WTC11 (cell line): ENCODE measurements at regions not wholly inside any gene's neighbourhood (a gene's known extent, or its start where the extent isn't known, plus 50 kb on each side); places are given as distances from the start of the nearest gene placed in this dataset.

Experiments
- ATAC-seq: fragments of 200-7000 bp; cut with Tn5 transposase; 2 replicates; pipeline ENCODE4 v1.10.0; 2021; ENCODE audit warnings: mild to moderate bottlenecking, moderate library complexity
- CTCF ChIA-PET: fragments of 300-600 bp; sonication (Branson Sonifier 250); formaldehyde crosslinking; loops from one replicate; lab custom pipeline; 2021; ENCODE audit warnings: antibody characterized with exemption; lab: Charles Lee
- POLR2A ChIA-PET: fragments of 350-600 bp; sonication (Branson Sonifier 250); formaldehyde crosslinking; loops from one replicate; lab custom pipeline; 2021; ENCODE audit warnings: antibody characterized with exemption; lab: Charles Lee
- DNase-seq: peaks from one replicate; pipeline ENCODE4 v3.0.0; 2021; ENCODE audit warnings: low spot score
- H3K27ac Mint-ChIP-seq: 2 replicates; pipeline ENCODE4 v1.8.0; 2021; ENCODE audit warnings: mixed read lengths
- H3K27me3 Mint-ChIP-seq: 2 replicates; pipeline ENCODE4 v1.8.0; 2021; ENCODE audit warnings: low read depth, mild to moderate bottlenecking, moderate library complexity, mixed read lengths
- H3K36me3 Mint-ChIP-seq: 2 replicates; pipeline ENCODE4 v1.8.0; 2021; ENCODE audit warnings: mixed read lengths
- H3K4me1 Mint-ChIP-seq: 2 replicates; pipeline ENCODE4 v1.8.0; 2022; ENCODE audit warnings: mixed read lengths
- H3K4me3 Mint-ChIP-seq: 2 replicates; pipeline ENCODE4 v1.8.0; 2021; ENCODE audit warnings: mild to moderate bottlenecking, moderate library complexity, mixed read lengths
- H3K9me3 Mint-ChIP-seq: 2 replicates; pipeline ENCODE4 v1.8.0; 2021; ENCODE audit warnings: mixed read lengths
- CREB1 ChIP-seq: sonication (generic); formaldehyde crosslinking; IDR thresholded peaks from 2 replicates; pipeline ENCODE4 v1.8.0; 2023; ENCODE audit warnings: mild to moderate bottlenecking, missing genetic modification reagents
- NFATC4 ChIP-seq: fragments of 250-450 bp; sonication (Bioruptor Pico); IDR thresholded peaks from 2 replicates; pipeline ENCODE4 v1.9.0; 2021; ENCODE audit warnings: mild to moderate bottlenecking
- NR2C2 ChIP-seq: sonication (generic); formaldehyde crosslinking; IDR thresholded peaks from 2 replicates; pipeline ENCODE4 v1.8.0; 2022; ENCODE audit warnings: mild to moderate bottlenecking, missing genetic modification reagents
- TEAD1 ChIP-seq: sonication (generic); formaldehyde crosslinking; IDR thresholded peaks from 2 replicates; pipeline ENCODE4 v1.8.0; 2022; ENCODE audit warnings: mild to moderate bottlenecking, missing genetic modification reagents
- TEAD4 ChIP-seq: sonication (generic); formaldehyde crosslinking; IDR thresholded peaks from 2 replicates; pipeline ENCODE4 v1.8.0; 2022; ENCODE audit warnings: mild to moderate bottlenecking, missing genetic modification reagents
- ZNF396 ChIP-seq: fragments of 250-450 bp; sonication (Bioruptor Pico); IDR thresholded peaks from 2 replicates; pipeline ENCODE4 v1.8.0; 2021; ENCODE audit warnings: mild to moderate bottlenecking, moderate library complexity, borderline replicate concordance
- TF ChIP-seq, protein P1 (sequence below): sonication (generic); formaldehyde crosslinking; IDR thresholded peaks from 2 replicates; pipeline ENCODE4 v1.8.1; 2022; ENCODE audit warnings: low read depth, mild to moderate bottlenecking, moderate library complexity, missing genetic modification reagents, borderline replicate concordance
- TF ChIP-seq, protein P2 (sequence below): fragments of 250-450 bp; sonication (Bioruptor Pico); conservative IDR thresholded peaks from 2 replicates; pipeline ENCODE4 v1.9.0; 2021; ENCODE audit warnings: mild to moderate bottlenecking
- TF ChIP-seq, protein P3 (sequence below): fragments of 200-600 bp; IDR thresholded peaks from 2 replicates; pipeline ENCODE4 v1.8.0; 2022; ENCODE audit warnings: antibody characterized with exemption
- TF ChIP-seq, protein P4 (sequence below): fragments of 250-450 bp; sonication (Bioruptor Pico); IDR thresholded peaks from 2 replicates; pipeline ENCODE4 v2.1.2; 2022; ENCODE audit warnings: mild to moderate bottlenecking, moderate library complexity
- TF ChIP-seq, protein P5 (sequence below): sonication (generic); formaldehyde crosslinking; IDR thresholded peaks from 2 replicates; pipeline ENCODE4 v1.8.1; 2023; ENCODE audit warnings: mild to moderate bottlenecking, missing genetic modification reagents, moderate library complexity
- TF ChIP-seq, protein P6 (sequence below): sonication (generic); formaldehyde crosslinking; IDR thresholded peaks from 2 replicates; pipeline ENCODE4 v1.8.0; 2023; ENCODE audit warnings: missing genetic modification reagents
- TF ChIP-seq, protein P7 (sequence below): sonication (generic); formaldehyde crosslinking; IDR thresholded peaks from 2 replicates; pipeline ENCODE4 v1.8.1; 2023; ENCODE audit warnings: mild to moderate bottlenecking, missing genetic modification reagents
- TF ChIP-seq, protein P8 (sequence below): sonication (generic); formaldehyde crosslinking; IDR thresholded peaks from 2 replicates; pipeline ENCODE4 v1.8.1; 2022; ENCODE audit warnings: mild to moderate bottlenecking, missing genetic modification reagents, moderate library complexity, borderline replicate concordance

DNA sequence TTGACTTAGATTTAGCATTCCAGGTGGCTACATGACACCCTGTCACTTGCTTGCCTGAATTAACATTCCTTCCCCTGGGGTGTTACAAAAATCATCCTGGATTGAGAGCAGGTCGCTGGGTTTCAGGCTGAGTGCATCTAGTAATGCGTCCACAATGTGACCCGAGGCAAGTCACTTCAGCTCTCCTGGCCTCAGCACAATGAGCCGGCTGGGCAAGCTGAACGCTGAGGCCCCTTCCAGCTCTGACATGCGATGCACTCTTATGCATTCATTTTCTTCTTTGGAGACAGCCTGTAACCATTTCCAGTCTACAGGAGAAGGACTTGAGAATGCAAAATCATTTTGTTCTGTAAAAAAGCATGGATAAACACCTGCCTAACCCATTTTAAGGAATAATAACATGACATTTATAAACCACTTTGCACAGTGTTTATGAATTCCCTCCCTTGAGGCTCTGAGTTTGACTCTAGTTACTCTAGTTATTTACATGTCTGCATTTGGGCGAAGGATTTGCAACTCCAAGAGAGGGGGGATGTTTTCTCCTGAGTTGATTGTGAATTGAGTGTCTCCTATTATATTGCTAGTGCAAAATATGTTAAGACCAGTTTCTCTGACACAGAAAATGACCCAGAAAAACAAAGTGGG is 63.0 kb upstream of the CPO start:
- peak; percentile 71 for ATAC-seq
- peaks cover 9% of the 10 kb centered on the region for H3K9me3 Mint-ChIP-seq

More for the DNA sequence above, 63.0 kb upstream of the CPO start:
- CTCF ChIA-PET = no interaction called here
- peak; percentile 24 for DNase-seq
- Mint-ChIP-seq H3K36me3 (no peaks in the 10 kb centered on the region; the same call in 1 of the 2 replicates), H3K4me1 (peaks cover 14% of the 10 kb centered on the region), H3K27ac (no peak overlapping the region), H3K27me3 (no peaks in the 10 kb centered on the region), H3K4me3 (no peak overlapping the region)
- TF ChIP-seq, protein P1, sequence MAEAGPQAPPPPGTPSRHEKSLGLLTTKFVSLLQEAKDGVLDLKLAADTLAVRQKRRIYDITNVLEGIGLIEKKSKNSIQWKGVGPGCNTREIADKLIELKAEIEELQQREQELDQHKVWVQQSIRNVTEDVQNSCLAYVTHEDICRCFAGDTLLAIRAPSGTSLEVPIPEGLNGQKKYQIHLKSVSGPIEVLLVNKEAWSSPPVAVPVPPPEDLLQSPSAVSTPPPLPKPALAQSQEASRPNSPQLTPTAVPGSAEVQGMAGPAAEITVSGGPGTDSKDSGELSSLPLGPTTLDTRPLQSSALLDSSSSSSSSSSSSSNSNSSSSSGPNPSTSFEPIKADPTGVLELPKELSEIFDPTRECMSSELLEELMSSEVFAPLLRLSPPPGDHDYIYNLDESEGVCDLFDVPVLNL (CRISPR knock-in tag) = no peak
- TF ChIP-seq NFATC4 (CRISPR knock-in tag) = no peak
- TF ChIP-seq, protein P2, sequence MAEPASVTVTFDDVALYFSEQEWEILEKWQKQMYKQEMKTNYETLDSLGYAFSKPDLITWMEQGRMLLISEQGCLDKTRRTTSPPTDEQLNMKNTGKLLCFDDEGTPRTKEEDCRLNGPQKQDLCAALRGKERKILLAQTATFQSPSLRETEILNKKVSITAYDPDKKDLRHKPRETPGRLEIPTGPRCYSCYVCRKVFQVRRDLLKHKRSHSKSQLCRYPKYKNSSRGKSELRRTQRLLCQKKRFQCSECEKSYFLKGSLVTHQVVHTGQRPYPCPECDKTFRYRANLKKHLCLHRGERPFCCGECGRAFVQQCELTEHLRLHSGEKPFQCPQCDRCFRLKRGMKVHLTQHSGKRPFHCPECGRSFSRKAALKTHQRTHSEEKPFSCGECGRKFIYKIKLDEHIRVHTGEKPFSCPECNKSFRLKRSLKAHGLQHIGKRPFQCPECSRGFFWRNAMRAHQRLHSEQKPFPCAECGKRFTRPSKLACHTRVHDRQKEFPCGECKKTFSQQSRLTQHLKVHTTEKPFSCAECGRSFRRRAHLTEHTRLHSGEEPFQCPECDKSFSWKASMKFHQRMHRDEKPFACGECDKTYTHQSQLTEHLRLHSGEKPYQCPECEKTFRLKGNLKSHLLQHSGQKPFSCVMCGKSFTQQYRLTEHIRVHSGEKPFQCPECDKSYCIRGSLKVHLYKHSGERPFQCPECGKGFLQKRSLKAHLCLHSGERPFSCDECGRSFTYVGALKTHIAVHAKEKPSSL (CRISPR knock-in tag) = no peak
- TF ChIP-seq, protein P3, sequence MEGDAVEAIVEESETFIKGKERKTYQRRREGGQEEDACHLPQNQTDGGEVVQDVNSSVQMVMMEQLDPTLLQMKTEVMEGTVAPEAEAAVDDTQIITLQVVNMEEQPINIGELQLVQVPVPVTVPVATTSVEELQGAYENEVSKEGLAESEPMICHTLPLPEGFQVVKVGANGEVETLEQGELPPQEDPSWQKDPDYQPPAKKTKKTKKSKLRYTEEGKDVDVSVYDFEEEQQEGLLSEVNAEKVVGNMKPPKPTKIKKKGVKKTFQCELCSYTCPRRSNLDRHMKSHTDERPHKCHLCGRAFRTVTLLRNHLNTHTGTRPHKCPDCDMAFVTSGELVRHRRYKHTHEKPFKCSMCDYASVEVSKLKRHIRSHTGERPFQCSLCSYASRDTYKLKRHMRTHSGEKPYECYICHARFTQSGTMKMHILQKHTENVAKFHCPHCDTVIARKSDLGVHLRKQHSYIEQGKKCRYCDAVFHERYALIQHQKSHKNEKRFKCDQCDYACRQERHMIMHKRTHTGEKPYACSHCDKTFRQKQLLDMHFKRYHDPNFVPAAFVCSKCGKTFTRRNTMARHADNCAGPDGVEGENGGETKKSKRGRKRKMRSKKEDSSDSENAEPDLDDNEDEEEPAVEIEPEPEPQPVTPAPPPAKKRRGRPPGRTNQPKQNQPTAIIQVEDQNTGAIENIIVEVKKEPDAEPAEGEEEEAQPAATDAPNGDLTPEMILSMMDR = no peak
- TF ChIP-seq CREB1 (CRISPR knock-in tag) = no peak
- no peak for TF ChIP-seq NR2C2 (CRISPR knock-in tag)
- TF ChIP-seq, protein P4, sequence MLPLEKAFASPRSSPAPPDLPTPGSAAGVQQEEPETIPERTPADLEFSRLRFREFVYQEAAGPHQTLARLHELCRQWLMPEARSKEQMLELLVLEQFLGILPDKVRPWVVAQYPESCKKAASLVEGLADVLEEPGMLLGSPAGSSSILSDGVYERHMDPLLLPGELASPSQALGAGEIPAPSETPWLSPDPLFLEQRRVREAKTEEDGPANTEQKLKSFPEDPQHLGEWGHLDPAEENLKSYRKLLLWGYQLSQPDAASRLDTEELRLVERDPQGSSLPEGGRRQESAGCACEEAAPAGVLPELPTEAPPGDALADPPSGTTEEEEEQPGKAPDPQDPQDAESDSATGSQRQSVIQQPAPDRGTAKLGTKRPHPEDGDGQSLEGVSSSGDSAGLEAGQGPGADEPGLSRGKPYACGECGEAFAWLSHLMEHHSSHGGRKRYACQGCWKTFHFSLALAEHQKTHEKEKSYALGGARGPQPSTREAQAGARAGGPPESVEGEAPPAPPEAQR (CRISPR knock-in tag) = no peak
- TF ChIP-seq, protein P5, sequence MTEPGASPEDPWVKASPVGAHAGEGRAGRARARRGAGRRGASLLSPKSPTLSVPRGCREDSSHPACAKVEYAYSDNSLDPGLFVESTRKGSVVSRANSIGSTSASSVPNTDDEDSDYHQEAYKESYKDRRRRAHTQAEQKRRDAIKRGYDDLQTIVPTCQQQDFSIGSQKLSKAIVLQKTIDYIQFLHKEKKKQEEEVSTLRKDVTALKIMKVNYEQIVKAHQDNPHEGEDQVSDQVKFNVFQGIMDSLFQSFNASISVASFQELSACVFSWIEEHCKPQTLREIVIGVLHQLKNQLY (CRISPR knock-in tag) = no peak
- no peak for TF ChIP-seq TEAD1 (CRISPR knock-in tag)
- TF ChIP-seq, protein P6, sequence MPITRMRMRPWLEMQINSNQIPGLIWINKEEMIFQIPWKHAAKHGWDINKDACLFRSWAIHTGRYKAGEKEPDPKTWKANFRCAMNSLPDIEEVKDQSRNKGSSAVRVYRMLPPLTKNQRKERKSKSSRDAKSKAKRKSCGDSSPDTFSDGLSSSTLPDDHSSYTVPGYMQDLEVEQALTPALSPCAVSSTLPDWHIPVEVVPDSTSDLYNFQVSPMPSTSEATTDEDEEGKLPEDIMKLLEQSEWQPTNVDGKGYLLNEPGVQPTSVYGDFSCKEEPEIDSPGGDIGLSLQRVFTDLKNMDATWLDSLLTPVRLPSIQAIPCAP (CRISPR knock-in tag) = no peak
- TF ChIP-seq, protein P7, sequence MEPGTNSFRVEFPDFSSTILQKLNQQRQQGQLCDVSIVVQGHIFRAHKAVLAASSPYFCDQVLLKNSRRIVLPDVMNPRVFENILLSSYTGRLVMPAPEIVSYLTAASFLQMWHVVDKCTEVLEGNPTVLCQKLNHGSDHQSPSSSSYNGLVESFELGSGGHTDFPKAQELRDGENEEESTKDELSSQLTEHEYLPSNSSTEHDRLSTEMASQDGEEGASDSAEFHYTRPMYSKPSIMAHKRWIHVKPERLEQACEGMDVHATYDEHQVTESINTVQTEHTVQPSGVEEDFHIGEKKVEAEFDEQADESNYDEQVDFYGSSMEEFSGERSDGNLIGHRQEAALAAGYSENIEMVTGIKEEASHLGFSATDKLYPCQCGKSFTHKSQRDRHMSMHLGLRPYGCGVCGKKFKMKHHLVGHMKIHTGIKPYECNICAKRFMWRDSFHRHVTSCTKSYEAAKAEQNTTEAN (CRISPR knock-in tag) = no peak
- TF ChIP-seq, protein P8, sequence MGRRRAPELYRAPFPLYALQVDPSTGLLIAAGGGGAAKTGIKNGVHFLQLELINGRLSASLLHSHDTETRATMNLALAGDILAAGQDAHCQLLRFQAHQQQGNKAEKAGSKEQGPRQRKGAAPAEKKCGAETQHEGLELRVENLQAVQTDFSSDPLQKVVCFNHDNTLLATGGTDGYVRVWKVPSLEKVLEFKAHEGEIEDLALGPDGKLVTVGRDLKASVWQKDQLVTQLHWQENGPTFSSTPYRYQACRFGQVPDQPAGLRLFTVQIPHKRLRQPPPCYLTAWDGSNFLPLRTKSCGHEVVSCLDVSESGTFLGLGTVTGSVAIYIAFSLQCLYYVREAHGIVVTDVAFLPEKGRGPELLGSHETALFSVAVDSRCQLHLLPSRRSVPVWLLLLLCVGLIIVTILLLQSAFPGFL (CRISPR knock-in tag) = no peak
- no peak for TF ChIP-seq TEAD4 (CRISPR knock-in tag)
- no peak for TF ChIP-seq ZNF396 (CRISPR knock-in tag)
- POLR2A ChIA-PET = no interaction called here
